GM21619 (cell line): ENCODE measurements at regions not wholly inside any gene's neighbourhood (a gene's known extent, or its start where the extent isn't known, plus 50 kb on each side); places are given as distances from the start of the nearest gene placed in this dataset.

Experiments used
- ATAC-seq: cut with Tn5 transposase; IDR thresholded peaks from one replicate; pipeline ENCODE4 v1.9.1; 2021; ENCODE audit not compliant: unreplicated experiment

DNA sequence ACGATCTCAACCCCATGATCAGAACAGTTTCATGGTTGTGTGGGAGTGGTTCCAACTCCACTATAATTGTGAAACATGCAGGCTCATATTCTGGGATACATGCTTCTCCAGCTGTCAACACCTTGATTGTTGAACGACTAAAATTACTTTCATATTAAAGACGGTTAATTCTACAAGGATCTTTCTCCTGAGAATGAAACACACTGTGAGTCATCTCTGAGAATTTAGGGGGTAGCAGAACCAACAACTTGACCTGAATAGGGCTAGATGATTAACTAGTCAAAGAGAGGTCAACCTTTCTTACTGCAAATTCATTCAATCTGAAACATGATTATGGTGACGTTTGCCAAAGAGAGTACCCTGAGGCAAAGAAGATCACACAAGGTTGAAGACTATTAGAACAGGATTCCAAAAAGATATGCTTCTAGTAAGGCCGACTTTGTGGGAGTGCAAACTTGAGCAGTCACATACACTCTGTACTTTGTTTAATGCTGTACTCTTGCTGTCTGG, 175.2 kb upstream of the CITED2 start:
- no peak for ATAC-seq

- ATAC-seq: no peak
Measured at GRCh38 chr6:139547804-139548203, 173.4 kb upstream of the CITED2 start.

- no peak for ATAC-seq
Measured at GRCh38 chr6:139547122-139547776, 172.8 kb upstream of the CITED2 start.

DNA sequence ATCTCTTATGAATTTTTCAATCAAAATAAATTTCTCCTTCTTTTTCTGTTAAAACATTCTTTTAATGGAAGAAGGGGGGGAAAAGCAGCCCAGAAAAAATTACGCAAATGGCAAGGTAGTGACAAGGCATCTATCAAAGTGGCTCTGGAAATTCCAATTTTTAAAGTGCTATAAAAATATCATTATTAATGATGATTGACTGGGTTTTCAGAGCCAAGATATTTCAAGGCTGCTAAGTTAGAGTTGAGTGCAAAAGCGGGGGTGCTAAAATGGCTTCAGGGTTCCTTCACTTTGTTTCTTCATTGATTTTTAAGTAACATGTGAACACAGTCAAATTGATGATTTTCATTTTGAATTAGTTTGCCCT, 171.6 kb upstream of the CITED2 start:
- no peak for ATAC-seq

- no peak for ATAC-seq
Measured at GRCh38 chr6:139545206-139546105, 171.0 kb upstream of the CITED2 start.

GRCh38 chr6:139544701-139545057, 170.2 kb upstream of the CITED2 start:
- no peak for ATAC-seq

- no peak for ATAC-seq
Measured at GRCh38 chr6:139542351-139542750, 167.9 kb upstream of the CITED2 start.

- ATAC-seq: no peak
Measured at GRCh38 chr6:139540894-139541293, 166.4 kb upstream of the CITED2 start.

DNA sequence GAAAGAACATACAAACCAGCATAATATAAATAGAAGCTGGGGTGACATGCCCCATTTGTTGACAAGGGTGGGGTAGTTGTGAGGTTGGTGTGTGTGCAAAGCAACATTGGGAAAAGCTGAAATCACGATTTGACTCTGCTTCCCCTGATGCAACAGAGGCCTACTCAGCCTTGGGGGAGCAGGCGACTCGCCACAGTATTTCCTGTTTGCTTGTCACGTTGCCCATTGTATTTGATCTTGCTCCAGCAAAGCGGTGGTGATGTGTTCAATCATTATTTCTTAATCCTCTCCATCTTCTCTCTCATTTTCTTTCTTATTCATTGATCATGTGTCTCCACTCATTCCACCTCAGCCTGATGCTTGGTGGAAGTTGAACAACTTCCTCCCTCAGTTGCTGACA, 165.8 kb upstream of the CITED2 start:
- ATAC-seq: peak; percentile 64

- ATAC-seq: peak; percentile 29
Measured at GRCh38 chr6:139539852-139540251, 165.4 kb upstream of the CITED2 start.

- ATAC-seq: no peak
Measured at GRCh38 chr6:139538366-139538765, 163.9 kb upstream of the CITED2 start.

- no peak for ATAC-seq
Measured at GRCh38 chr6:139536751-139537617, 162.5 kb upstream of the CITED2 start.

- ATAC-seq: no peak
Measured at GRCh38 chr6:139534472-139535115, 160.1 kb upstream of the CITED2 start.

- no peak for ATAC-seq
Measured at GRCh38 chr6:139533573-139534471, 159.4 kb upstream of the CITED2 start.

GRCh38 chr6:139533171-139533570, 158.7 kb upstream of the CITED2 start:
- ATAC-seq: no peak

DNA sequence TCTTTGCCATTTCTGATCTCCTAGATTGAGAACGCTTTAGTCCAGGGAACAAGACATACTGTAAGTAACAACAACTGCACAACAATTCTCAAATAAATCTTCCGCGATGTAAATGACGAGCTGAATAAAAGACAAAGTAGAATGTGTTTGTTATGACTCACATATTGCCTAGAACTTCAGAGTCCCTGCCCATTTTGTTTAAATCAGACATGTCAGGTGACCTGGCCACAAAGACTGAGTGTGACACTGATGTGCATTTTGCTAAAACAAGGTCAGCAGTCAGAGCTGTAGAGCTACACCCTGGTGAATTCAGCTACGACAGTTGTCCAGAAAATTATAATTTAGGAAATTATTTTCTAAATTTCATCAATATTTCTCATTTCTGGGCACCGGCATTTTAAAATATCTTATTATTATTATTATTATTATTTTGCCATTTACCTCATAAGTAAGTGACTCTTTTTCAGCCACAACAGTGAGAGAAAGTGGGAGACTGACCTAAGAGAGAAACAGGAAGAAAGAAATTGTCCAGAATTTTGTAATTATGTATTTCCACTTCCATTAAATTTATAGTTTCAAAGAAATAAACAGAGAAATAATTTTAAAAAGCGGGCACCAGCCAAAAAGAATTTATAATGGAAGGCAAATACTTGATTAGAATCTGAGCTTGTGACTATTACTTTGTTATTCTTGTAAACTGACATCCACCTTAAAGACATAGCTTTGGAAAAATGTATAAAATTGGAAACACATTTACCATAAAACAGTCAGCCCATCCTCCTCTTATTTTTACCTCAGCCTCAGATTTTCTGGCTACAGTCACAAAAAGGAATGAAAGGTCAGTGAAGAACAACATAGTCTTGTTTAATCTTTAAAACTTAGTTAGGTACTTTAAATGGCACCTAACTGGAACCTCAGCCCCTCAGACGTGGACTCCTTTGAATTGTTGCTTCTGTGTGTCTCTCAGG, 157.0 kb upstream of the CITED2 start:
- ATAC-seq: no peak

- no peak for ATAC-seq
Measured at GRCh38 chr6:139530561-139530960, 156.1 kb upstream of the CITED2 start.

GRCh38 chr6:139529420-139529819, 155.0 kb upstream of the CITED2 start:
- ATAC-seq: no peak

DNA sequence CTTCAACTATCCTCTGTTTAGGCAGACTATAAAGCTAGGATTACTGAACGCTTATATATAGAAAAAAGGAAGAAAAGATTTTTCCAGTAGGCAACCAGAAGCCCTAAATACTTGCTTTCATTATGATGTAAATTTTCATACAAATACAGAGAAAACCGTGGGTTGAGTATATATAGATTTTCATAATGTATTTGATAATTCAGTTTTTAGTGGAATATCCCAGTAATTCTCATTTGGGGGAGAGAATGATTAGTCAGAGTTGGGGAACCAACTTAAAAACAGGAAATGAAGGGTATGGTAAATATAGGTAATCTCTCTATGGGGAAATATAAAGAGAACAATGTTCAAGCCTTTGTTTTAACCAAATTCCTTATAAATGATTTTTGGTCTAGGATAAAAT, 154.0 kb upstream of the CITED2 start:
- ATAC-seq: no peak
